ENCODE measurements at regions not wholly inside any gene's neighbourhood (a gene's known extent, or its start where the extent isn't known, plus 50 kb on each side); places are given as distances from the start of the nearest gene placed in this dataset.

DNA sequence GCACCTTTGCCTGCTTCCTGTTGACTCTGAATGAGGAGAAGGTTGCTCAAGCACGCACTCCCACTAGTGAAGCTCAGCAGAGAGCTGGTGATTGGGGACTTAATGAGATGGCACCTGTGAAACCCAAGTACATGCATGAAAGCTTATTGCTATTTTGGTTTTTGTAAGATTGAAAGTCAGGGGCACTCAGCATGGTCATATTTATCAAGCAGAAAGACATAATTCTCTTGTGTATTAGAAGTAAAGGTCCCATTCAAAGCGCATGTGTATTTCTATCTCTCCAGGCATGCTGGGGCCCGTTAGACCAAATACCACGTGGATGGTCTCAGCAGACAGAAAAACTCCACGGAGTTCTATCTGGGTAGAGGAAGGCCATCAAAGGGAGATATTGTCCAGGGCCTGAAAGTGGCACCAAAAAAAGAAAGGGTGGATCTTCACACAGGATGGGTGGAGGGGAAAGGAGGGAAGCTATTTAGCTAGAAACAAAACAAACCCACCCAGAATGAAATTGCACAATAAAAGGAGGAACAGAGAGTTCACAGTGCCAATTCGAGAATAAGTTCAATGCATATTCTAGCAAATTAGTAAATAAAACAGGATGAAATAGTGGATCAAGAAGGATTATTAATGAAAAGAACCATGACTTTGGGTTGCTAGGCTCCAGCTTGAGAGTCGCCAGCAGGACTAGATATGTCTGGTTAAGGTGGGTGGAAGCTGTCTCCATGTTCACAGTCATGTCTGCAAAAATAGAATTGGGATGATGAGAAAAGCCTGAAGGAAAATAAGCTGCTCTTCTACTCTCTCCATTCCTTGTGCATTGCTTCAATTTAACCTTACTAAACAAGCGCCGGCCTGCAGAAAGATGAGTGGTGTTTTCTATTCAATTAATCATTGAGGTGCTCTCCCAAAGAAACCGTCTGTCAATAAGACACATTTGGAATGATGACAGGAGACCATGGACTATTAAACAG, 224.9 kb upstream of the DTNBP1 start:
- no peak overlapping the region for H2BK15ac ChIP-seq (ENCODE audit: low read depth, low read length)
- Mint-ChIP-seq H3K27me3 (ENCODE audit: low read depth) (no peaks in the 10 kb centered on the region), H3K4me1 (0 out of 4 replicates have a peak, but pooled peaks cover 0 to 2% of the 10 kb centered on the region in 2 experiments), H3K36me3 (ENCODE audit: insufficient read depth in 1 of 3, low read depth in 3 of 3) (peaks cover 0 to 4% (median 3%) of the 10 kb centered on the region in 3 experiments; a peak in 2 of 7 replicates), H3K9me3 (peaks cover 0 to 2% of the 10 kb centered on the region in 2 experiments; a peak in 1 of 5 replicates), H3K4me3 (no peak overlapping the region), H3K27ac (no peak overlapping the region; a peak in 1 of 7 replicates)
- DNase-seq = no peak
- TF ChIP-seq, protein P1, sequence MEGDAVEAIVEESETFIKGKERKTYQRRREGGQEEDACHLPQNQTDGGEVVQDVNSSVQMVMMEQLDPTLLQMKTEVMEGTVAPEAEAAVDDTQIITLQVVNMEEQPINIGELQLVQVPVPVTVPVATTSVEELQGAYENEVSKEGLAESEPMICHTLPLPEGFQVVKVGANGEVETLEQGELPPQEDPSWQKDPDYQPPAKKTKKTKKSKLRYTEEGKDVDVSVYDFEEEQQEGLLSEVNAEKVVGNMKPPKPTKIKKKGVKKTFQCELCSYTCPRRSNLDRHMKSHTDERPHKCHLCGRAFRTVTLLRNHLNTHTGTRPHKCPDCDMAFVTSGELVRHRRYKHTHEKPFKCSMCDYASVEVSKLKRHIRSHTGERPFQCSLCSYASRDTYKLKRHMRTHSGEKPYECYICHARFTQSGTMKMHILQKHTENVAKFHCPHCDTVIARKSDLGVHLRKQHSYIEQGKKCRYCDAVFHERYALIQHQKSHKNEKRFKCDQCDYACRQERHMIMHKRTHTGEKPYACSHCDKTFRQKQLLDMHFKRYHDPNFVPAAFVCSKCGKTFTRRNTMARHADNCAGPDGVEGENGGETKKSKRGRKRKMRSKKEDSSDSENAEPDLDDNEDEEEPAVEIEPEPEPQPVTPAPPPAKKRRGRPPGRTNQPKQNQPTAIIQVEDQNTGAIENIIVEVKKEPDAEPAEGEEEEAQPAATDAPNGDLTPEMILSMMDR (conservative IDR thresholded peaks at IDR 0.05) = no peak
- no peak overlapping the region for H3K27ac ChIP-seq (ENCODE audit: insufficient read length, low read depth, low read length)
- H4K20me1 ChIP-seq (ENCODE audit: control insufficient read depth, insufficient read depth, insufficient read length) = no peaks in the 10 kb centered on the region
- no peak overlapping the region for H3K18ac ChIP-seq (ENCODE audit: insufficient read length, low read depth, low read length)
- H4K91ac ChIP-seq (ENCODE audit: insufficient read length, low read depth, low read length) = no peak overlapping the region
- H3K56ac ChIP-seq (ENCODE audit: insufficient read length, low read depth, low read length) = no peak overlapping the region
- H3K23ac ChIP-seq (ENCODE audit: insufficient read length, low read depth, low read length) = no peak overlapping the region
- H4K5ac ChIP-seq (ENCODE audit: insufficient read length, low read depth, low read length) = no peak overlapping the region
- no peaks in the 10 kb centered on the region for H3K27me3 ChIP-seq (ENCODE audit: insufficient read depth, low read length)
- no peak overlapping the region for H4K8ac ChIP-seq (replicated peaks; ENCODE audit: insufficient read length, low read depth, low read length)
- H3K9me3 ChIP-seq (ENCODE audit: control insufficient read depth, low read depth, low read length) = no peaks in the 10 kb centered on the region
- no peak overlapping the region for H2BK20ac ChIP-seq (ENCODE audit: low read depth, low read length, poor library complexity, severe bottlenecking)
- no CpG with 5 or more reads among the region's 10 CpGs for WGBS (ENCODE audit: extremely low coverage, insufficient read length, low lambda C conversion rate)
- H3K79me2 ChIP-seq (ENCODE audit: insufficient read depth, low read length) = no peaks in the 10 kb centered on the region
- no peak overlapping the region for H2BK120ac ChIP-seq (ENCODE audit: low read depth, low read length, poor library complexity, severe bottlenecking)
- H3K23me2 ChIP-seq (ENCODE audit: insufficient read length, low read depth, low read length, poor library complexity, severe bottlenecking) = no peaks in the 10 kb centered on the region
- H2AFZ ChIP-seq (ENCODE audit: low read length) = no peak overlapping the region
- H3K9ac ChIP-seq (ENCODE audit: extremely low read depth, insufficient read length, low read length) = no peak overlapping the region
- no peak overlapping the region for H3K4ac ChIP-seq (ENCODE audit: low read depth, low read length)
- no peak overlapping the region for H2BK5ac ChIP-seq (ENCODE audit: insufficient read length, low read length)
- no peak overlapping the region for H3K14ac ChIP-seq (ENCODE audit: insufficient read depth, low read length)
- no peak overlapping the region for H3T11ph ChIP-seq (ENCODE audit: low read length)
- no peak overlapping the region for H2AK5ac ChIP-seq (ENCODE audit: insufficient read length, low read length)
- no peak overlapping the region for H3K4me2 ChIP-seq (ENCODE audit: insufficient read depth, insufficient read length, low read length)
- no peaks in the 10 kb centered on the region for H3K79me1 ChIP-seq (ENCODE audit: insufficient read depth, low read depth, low read length, poor library complexity, severe bottlenecking)
- no peaks in the 10 kb centered on the region; the same call in 1 of the 2 replicates for H3K4me1 ChIP-seq (ENCODE audit: insufficient read depth, low read length)
- H2BK12ac ChIP-seq (ENCODE audit: insufficient read length, low read depth, low read length) = no peak overlapping the region
